B cell (primary cell): ENCODE measurements at regions not wholly inside any gene's neighbourhood (a gene's known extent, or its start where the extent isn't known, plus 50 kb on each side); places are given as distances from the start of the nearest gene placed in this dataset.

Experiments used
- CTCF ChIP-seq: fragments of 200-600 bp; IDR thresholded peaks from one replicate; pipeline ENCODE4 v1.8.0; 2022; ENCODE audit warnings: antibody characterized with exemption, mild to moderate bottlenecking
- EZH2 ChIP-seq: IDR thresholded peaks from 2 replicates; pipeline ENCODE4 v1.6.1; 2012; ENCODE audit warnings: borderline replicate concordance, low read depth, mild to moderate bottlenecking, moderate library complexity, low read length; ENCODE audit not compliant: insufficient read depth, poor library complexity, severe bottlenecking

GRCh38 chr7:35375516-35375915 is 121.6 kb upstream of the TBX20 start:
- TF ChIP-seq CTCF (no peak), EZH2 (no peak)
